Naive thymus-derived CD4-positive, alpha-beta T cell (primary cell): ENCODE measurements at regions not wholly inside any gene's neighbourhood (a gene's known extent, or its start where the extent isn't known, plus 50 kb on each side); places are given as distances from the start of the nearest gene placed in this dataset.

ENCODE experiments used
- ATAC-seq: fragments of 150-1000 bp; cut with Tn5 transposase; 2 replicates; pipeline ENCODE4 v1.10.0; 2021; ENCODE audit warnings: mild to moderate bottlenecking, moderate library complexity
- CTCF ChIA-PET: fragments of 350-600 bp; sonication (Branson Sonifier 250); formaldehyde crosslinking; loops from one replicate; lab custom pipeline; 2021; ENCODE audit warnings: antibody characterized with exemption; lab: Charles Lee
- POLR2A ChIA-PET: fragments of 350-600 bp; sonication (Branson Sonifier 250); formaldehyde crosslinking; loops from one replicate; lab custom pipeline; 2021; ENCODE audit warnings: antibody characterized with exemption, inconsistent platforms; lab: Charles Lee
- DNase-seq, 9 donors: peaks; one replicate each; pipeline versions ENCODE4 v3.0.0 to v3.0.0-alpha.2; 2020 to 2022; ENCODE audit warnings: mixed read lengths in 1 of 9
- H3K27ac ChIP-seq: one replicate; pipeline ENCODE4 v1.7.0; 2013; ENCODE audit warnings: mild to moderate bottlenecking, low read depth, low read length, moderate library complexity
- H3K27me3 ChIP-seq, 2 donors: one replicate each; pipeline ENCODE4 v1.7.0; 2013; ENCODE audit warnings: low read length in 2 of 2, mild to moderate bottlenecking in 2 of 2, moderate library complexity in 2 of 2; ENCODE audit not compliant: control insufficient read depth in 2 of 2, insufficient read depth in 2 of 2
- H3K36me3 ChIP-seq, 3 experiments: 1 replicate in 2 of 3; 2 replicates in 1 of 3; pipeline ENCODE4 v1.7.0; 2013; ENCODE audit warnings: low read length in 3 of 3, mild to moderate bottlenecking in 3 of 3, moderate library complexity in 1 of 3; ENCODE audit not compliant: insufficient read depth in 3 of 3, control insufficient read depth in 2 of 3
- H3K4me1 ChIP-seq, 2 donors: one replicate each; pipeline ENCODE4 v1.7.0; 2013; ENCODE audit warnings: low read length in 2 of 2, mild to moderate bottlenecking in 2 of 2, moderate library complexity in 1 of 2; ENCODE audit not compliant: control insufficient read depth in 2 of 2, insufficient read depth in 2 of 2
- H3K4me3 ChIP-seq: 2 replicates; pipeline ENCODE4 v1.7.0; 2013; ENCODE audit warnings: mild to moderate bottlenecking, low read length
- H3K9me3 ChIP-seq, 3 experiments: 1 replicate in 2 of 3; 2 replicates in 1 of 3; pipeline ENCODE4 v1.7.0; 2013; ENCODE audit warnings: low read length in 3 of 3; ENCODE audit not compliant: control insufficient read depth in 2 of 3
- H3K27ac Mint-ChIP-seq, 9 donors: one replicate each; pipeline ENCODE4 v1.8.0; 2020 to 2022; ENCODE audit warnings: mixed read lengths in 9 of 9, mild to moderate bottlenecking in 8 of 9, moderate library complexity in 5 of 9, inconsistent platforms in 2 of 9
- H3K27me3 Mint-ChIP-seq, 5 donors: one replicate each; pipeline ENCODE4 v1.8.0; 2021 to 2022; ENCODE audit warnings: mixed read lengths in 5 of 5, mild to moderate bottlenecking in 1 of 5
- H3K36me3 Mint-ChIP-seq, 5 donors: one replicate each; pipeline ENCODE4 v1.8.0; 2020 to 2022; ENCODE audit warnings: mixed read lengths in 5 of 5, mild to moderate bottlenecking in 3 of 5, inconsistent platforms in 1 of 5
- H3K4me1 Mint-ChIP-seq, 7 donors: one replicate each; pipeline ENCODE4 v1.8.0; 2020 to 2022; ENCODE audit warnings: mixed read lengths in 7 of 7, mild to moderate bottlenecking in 3 of 7, inconsistent platforms in 1 of 7
- H3K4me3 Mint-ChIP-seq, 10 donors: one replicate each; pipeline ENCODE4 v1.8.0; 2020 to 2022; ENCODE audit warnings: mild to moderate bottlenecking in 10 of 10, mixed read lengths in 10 of 10, moderate library complexity in 6 of 10, inconsistent platforms in 2 of 10
- H3K9me3 Mint-ChIP-seq, 11 donors: one replicate each; pipeline ENCODE4 v1.8.0; 2020 to 2022; ENCODE audit warnings: mixed read lengths in 11 of 11, mild to moderate bottlenecking in 4 of 11, inconsistent platforms in 1 of 11, moderate library complexity in 1 of 11
- intact Hi-C, 2 donors: fragments of 100-400 bp; cut with micrococcal nuclease; formaldehyde crosslinking; loops; one replicate each; pipeline ENCODE4 v1.15.1; 2023

DNA sequence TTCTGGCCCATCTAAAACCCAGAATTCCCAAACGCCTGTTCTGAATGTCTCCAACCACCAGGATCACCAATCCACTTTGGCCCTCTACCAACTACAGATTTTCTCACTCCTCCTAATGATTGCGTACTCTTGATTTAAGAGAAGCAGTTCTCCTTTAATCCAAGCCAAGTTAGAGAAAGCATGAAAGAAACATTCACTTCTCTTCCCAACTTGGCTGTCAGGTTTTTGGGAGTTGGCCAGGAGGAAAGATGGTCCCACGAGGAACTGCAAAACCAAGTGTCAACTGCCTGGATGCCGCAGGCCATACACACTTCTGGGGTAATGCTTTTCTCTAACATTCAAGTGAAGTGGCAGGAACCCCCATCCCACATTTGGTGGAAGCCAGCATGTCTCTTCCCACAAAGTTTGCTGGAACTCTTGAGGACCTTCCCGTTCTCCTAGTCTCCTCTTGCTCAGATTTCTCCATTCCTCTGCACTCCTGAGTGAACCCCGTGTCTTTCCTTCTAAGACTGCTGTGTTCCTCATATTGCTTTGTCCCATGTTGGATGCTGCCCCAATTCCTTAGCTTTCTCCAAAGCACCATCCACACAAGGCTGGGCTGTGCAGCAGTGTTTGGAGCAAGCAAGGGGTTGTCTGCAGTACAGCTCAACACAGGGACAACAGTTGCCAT lies 138.5 kb upstream of the LGALSL start:
- ChIA-PET POLR2A (interaction anchor here (0.6 kb wide), 1 partner anchor 254 kb away, joined by 3 read pairs; no protein-coding TSS in a partner anchor), CTCF (interaction anchor here (1.2 kb wide), 1 partner anchor 13 kb away, joined by 3 read pairs; no protein-coding TSS in a partner anchor)
- peaks cover 0 to 41% (median 0%) of the 10 kb centered on the region in 5 donors for H3K27me3 Mint-ChIP-seq
- ATAC-seq = no peak
- no peaks in the 10 kb centered on the region for H3K4me1 ChIP-seq
- peaks cover 0 to 15% (median 0%) of the 10 kb centered on the region in 7 donors for H3K4me1 Mint-ChIP-seq
- no peak overlapping the region for H3K4me3 ChIP-seq
- H3K36me3 ChIP-seq = no peaks in the 10 kb centered on the region
- H3K27me3 ChIP-seq = no peaks in the 10 kb centered on the region
- H3K9me3 Mint-ChIP-seq = no peaks in the 10 kb centered on the region
- H3K36me3 Mint-ChIP-seq = peaks cover 0 to 3% (median 0%) of the 10 kb centered on the region in 5 donors
- intact Hi-C loops = no loop called here
- no peak overlapping the region for H3K4me3 Mint-ChIP-seq
- peak overlapping the region in 1 of 9 donors; percentile 6 for H3K27ac Mint-ChIP-seq
- no peak for DNase-seq
- H3K27ac ChIP-seq = no peak overlapping the region
- no peaks in the 10 kb centered on the region for H3K9me3 ChIP-seq

DNA sequence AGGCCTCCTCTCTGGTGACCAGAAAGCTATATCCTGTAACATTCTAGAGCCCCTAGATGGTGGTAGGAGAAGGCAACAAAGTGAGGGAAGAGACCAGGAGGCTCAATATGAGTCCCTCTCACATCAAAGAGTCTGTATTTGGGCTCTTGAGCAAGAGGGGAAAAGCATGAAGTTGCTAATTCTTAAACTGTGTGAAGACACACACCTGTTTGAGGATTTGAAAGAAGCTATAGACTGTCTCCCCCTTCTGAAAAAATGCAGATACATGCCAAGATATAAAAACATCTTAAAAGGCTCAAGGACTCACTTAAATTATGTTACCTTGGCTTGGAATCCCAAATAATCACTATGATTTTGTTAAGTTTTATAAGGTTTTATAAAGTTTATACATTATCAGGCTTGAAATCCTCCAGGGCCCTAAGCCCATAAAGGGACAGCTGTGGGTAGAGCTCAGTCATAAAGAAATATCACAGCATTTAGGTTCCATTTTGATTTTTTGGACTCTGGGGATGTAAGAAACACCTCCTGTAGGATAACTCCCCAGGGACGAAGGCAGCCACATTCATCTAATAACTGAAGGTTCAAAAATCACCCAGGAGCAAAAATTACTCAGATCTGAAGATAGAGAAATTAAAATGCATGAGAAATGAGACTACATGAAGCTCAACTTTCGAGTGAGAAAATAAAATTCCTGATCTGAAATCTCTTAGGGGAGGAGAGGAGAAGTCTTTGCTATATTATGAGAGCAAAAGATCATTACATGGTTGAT lies 136.1 kb upstream of the LGALSL start:
- ATAC-seq (no peak), DNase-seq (no peak)
- H3K36me3 ChIP-seq = no peaks in the 10 kb centered on the region
- intact Hi-C loops = no loop called here
- H3K27ac ChIP-seq = no peak overlapping the region
- peaks cover 0 to 55% (median 0%) of the 10 kb centered on the region in 5 donors for H3K27me3 Mint-ChIP-seq
- no peak overlapping the region for H3K4me3 ChIP-seq
- no peaks in the 10 kb centered on the region for H3K27me3 ChIP-seq
- ChIA-PET CTCF (interaction anchor here (0.6 to 2.8 kb wide), 7 partner anchors 10 to 620 kb away, joined by 3 to 14 read pairs (median 4); no protein-coding TSS in a partner anchor), POLR2A (interaction anchor here (0.8 to 1.7 kb wide), 3 partner anchors 9 to 268 kb away, joined by 3 to 6 read pairs (median 3); no protein-coding TSS in a partner anchor)
- no peaks in the 10 kb centered on the region for H3K9me3 ChIP-seq
- no peak overlapping the region for H3K4me3 Mint-ChIP-seq
- H3K4me1 ChIP-seq = no peaks in the 10 kb centered on the region
- peaks cover 0 to 3% (median 0%) of the 10 kb centered on the region in 5 donors for H3K36me3 Mint-ChIP-seq
- peak overlapping the region in 1 of 9 donors; percentile 72 for H3K27ac Mint-ChIP-seq
- H3K4me1 Mint-ChIP-seq = peaks cover 0 to 16% (median 0%) of the 10 kb centered on the region in 7 donors
- H3K9me3 Mint-ChIP-seq = peaks cover 0 to 2% (median 0%) of the 10 kb centered on the region in 11 donors

DNA sequence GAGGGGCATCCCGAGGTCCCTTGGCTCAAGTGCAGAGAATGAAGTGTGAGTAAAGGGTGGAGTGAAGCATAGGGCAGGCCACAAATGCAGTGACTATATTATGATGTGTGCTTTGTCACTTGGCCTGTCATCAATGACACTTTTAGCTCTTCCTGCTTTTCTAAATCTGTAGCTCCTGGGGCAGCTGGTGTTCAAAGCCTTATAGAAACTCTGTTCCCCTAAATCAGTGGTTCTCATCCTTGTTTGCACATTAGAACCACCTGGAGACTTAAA lies 135.6 kb upstream of the LGALSL start:
- ATAC-seq = no peak
- Mint-ChIP-seq H3K27ac (peak overlapping the region in 1 of 9 donors; percentile 72), H3K36me3 (peaks cover 0 to 3% (median 0%) of the 10 kb centered on the region in 5 donors), H3K27me3 (peaks cover 0 to 57% (median 0%) of the 10 kb centered on the region in 5 donors), H3K9me3 (peaks cover 0 to 2% (median 0%) of the 10 kb centered on the region in 11 donors), H3K4me3 (no peak overlapping the region), H3K4me1 (peaks cover 0 to 21% (median 5%) of the 10 kb centered on the region in 7 donors)
- no peak for DNase-seq
- Histone ChIP-seq H3K27ac (no peak overlapping the region), H3K36me3 (no peaks in the 10 kb centered on the region), H3K27me3 (no peaks in the 10 kb centered on the region), H3K4me1 (no peaks in the 10 kb centered on the region), H3K4me3 (no peak overlapping the region), H3K9me3 (no peaks in the 10 kb centered on the region)
- ChIA-PET CTCF (interaction anchor here (0.6 to 2.8 kb wide), 5 partner anchors 9 to 620 kb away, joined by 3 to 14 read pairs (median 7); no protein-coding TSS in a partner anchor), POLR2A (interaction anchor here (1.4 to 1.7 kb wide), 2 partner anchors 8 to 10 kb away, joined by 3 to 6 read pairs; no protein-coding TSS in a partner anchor)
- intact Hi-C loops = no loop called here

DNA sequence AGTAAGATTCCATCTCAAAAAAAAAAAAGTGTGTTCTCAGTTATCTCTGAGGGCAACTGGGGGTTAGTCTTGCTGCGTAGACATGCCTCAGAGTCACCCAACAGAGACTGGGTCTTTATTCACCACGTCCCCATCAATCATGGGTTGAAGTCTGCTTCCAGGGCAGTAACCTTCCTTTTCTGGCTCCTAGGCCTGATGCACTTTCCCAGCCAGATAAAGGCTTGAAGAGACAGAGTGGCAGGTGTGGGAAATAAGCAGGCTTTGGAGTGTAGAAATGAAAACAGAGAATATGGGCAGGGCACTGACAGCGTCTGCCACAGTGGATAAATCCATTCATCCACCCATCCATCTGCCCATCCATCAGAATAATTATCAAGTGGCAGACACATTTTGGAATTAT lies 134.1 kb upstream of the LGALSL start:
- H3K36me3 Mint-ChIP-seq = peaks cover 0 to 8% (median 0%) of the 10 kb centered on the region in 5 donors
- no peaks in the 10 kb centered on the region for H3K9me3 ChIP-seq
- no peaks in the 10 kb centered on the region for H3K36me3 ChIP-seq
- CTCF ChIA-PET = interaction anchor here (1.4 kb wide), 1 partner anchor 105 kb away, joined by 4 read pairs; no protein-coding TSS in a partner anchor
- H3K27ac ChIP-seq = no peak overlapping the region
- intact Hi-C loops = loop anchor here in 1 of 2 donors (10.0 kb wide), 1 partner anchor 735 kb away; the partner anchor contains the start of gene CEP68
- H3K27ac Mint-ChIP-seq = no peak overlapping the region
- no peak overlapping the region for H3K4me3 Mint-ChIP-seq
- peaks cover 5 to 36% (median 16%) of the 10 kb centered on the region in 7 donors for H3K4me1 Mint-ChIP-seq
- DNase-seq (no peak), ATAC-seq (no peak)
- H3K27me3 ChIP-seq = no peaks in the 10 kb centered on the region
- peaks cover under 1 to 3% of the 10 kb centered on the region in 2 donors for H3K4me1 ChIP-seq
- peaks cover 0 to 2% (median 0%) of the 10 kb centered on the region in 11 donors for H3K9me3 Mint-ChIP-seq
- H3K4me3 ChIP-seq = no peak overlapping the region
- peaks cover 0 to 51% (median 0%) of the 10 kb centered on the region in 5 donors for H3K27me3 Mint-ChIP-seq
- POLR2A ChIA-PET = no interaction called here

GRCh38 chr2:64322433-64322832 lies 131.5 kb upstream of the LGALSL start:
- ChIA-PET POLR2A (interaction anchor here (0.6 to 0.7 kb wide), 2 partner anchors 28 to 433 kb away, joined by 3 read pairs; no protein-coding TSS in a partner anchor), CTCF (interaction anchor here (0.9 to 1.2 kb wide), 2 partner anchors 9 to 273 kb away, joined by 3 to 4 read pairs; no protein-coding TSS in a partner anchor)
- no peaks in the 10 kb centered on the region for H3K27me3 ChIP-seq
- Mint-ChIP-seq H3K27ac (peak overlapping the region in 1 of 9 donors; percentile 38), H3K4me3 (no peak overlapping the region), H3K9me3 (peaks cover 0 to 2% (median 0%) of the 10 kb centered on the region in 11 donors), H3K4me1 (peaks cover 22 to 59% (median 41%) of the 10 kb centered on the region in 7 donors), H3K27me3 (peaks cover 0 to 40% (median 0%) of the 10 kb centered on the region in 5 donors), H3K36me3 (peaks cover 0 to 8% (median 0%) of the 10 kb centered on the region in 5 donors)
- no peaks in the 10 kb centered on the region for H3K36me3 ChIP-seq
- DNase-seq = no peak
- intact Hi-C loops = loop anchor here in 1 of 2 donors (10.0 kb wide), 1 partner anchor 732 kb away; the partner anchor contains the start of gene CEP68
- no peaks in the 10 kb centered on the region for H3K9me3 ChIP-seq
- peaks cover 25 to 29% of the 10 kb centered on the region in 2 donors for H3K4me1 ChIP-seq
- H3K27ac ChIP-seq = no peak overlapping the region
- H3K4me3 ChIP-seq = no peak overlapping the region
- ATAC-seq = no peak

- no peaks in the 10 kb centered on the region for H3K9me3 ChIP-seq
- no peaks in the 10 kb centered on the region for H3K27me3 ChIP-seq
- POLR2A ChIA-PET = interaction anchor here (0.7 kb wide), 1 partner anchor 16 kb away, joined by 4 read pairs; no protein-coding TSS in a partner anchor
- Mint-ChIP-seq H3K4me1 (peaks cover 22 to 63% (median 49%) of the 10 kb centered on the region in 7 donors), H3K36me3 (peaks cover 0 to 8% (median 0%) of the 10 kb centered on the region in 5 donors), H3K4me3 (no peak overlapping the region), H3K9me3 (peaks cover 0 to 2% (median 0%) of the 10 kb centered on the region in 11 donors), H3K27ac (peak overlapping the region in 3 of 9 donors; percentile 55 to 94 (median 59)), H3K27me3 (peaks cover 0 to 41% (median 0%) of the 10 kb centered on the region in 5 donors)
- no peak overlapping the region for H3K4me3 ChIP-seq
- peaks cover 31 to 35% of the 10 kb centered on the region in 2 donors for H3K4me1 ChIP-seq
- H3K36me3 ChIP-seq = no peaks in the 10 kb centered on the region
- CTCF ChIA-PET = interaction anchor here (1.2 kb wide), 1 partner anchor 274 kb away, joined by 4 read pairs; no protein-coding TSS in a partner anchor
- ATAC-seq (no peak), DNase-seq (no peak)
- intact Hi-C loops = loop anchor here in 1 of 2 donors (10.0 kb wide), 1 partner anchor 732 kb away; the partner anchor contains the start of gene CEP68
- H3K27ac ChIP-seq = no peak overlapping the region
Measured at GRCh38 chr2:64323197-64323596, 130.8 kb upstream of the LGALSL start.
